HG03378 (cell line): ENCODE measurements at regions not wholly inside any gene's neighbourhood (a gene's known extent, or its start where the extent isn't known, plus 50 kb on each side); places are given as distances from the start of the nearest gene placed in this dataset.

Experiments used
- ATAC-seq: cut with Tn5 transposase; IDR thresholded peaks from one replicate; pipeline ENCODE4 v1.9.1; 2021; ENCODE audit warnings: mild to moderate bottlenecking, moderate library complexity; ENCODE audit not compliant: unreplicated experiment

DNA sequence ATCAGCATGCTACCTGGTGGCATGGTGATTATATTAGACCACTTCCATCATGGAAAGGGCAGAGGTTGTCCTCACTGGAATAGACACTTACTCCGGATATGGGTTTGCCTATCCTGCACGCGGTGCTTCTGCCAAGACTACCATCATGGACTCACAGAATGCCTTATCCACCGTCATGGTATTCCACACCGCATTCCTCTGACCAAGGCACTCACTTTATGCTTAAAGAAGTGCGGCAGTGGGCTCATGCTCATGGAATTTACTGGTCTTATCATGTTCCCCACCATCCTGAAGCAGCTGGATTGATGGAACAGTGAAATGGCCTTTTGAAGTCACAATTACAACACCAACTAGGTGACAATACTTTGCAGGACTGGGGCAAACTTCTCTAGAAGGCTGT, 109.2 kb upstream of the DRD2 start:
- no peak for ATAC-seq

DNA sequence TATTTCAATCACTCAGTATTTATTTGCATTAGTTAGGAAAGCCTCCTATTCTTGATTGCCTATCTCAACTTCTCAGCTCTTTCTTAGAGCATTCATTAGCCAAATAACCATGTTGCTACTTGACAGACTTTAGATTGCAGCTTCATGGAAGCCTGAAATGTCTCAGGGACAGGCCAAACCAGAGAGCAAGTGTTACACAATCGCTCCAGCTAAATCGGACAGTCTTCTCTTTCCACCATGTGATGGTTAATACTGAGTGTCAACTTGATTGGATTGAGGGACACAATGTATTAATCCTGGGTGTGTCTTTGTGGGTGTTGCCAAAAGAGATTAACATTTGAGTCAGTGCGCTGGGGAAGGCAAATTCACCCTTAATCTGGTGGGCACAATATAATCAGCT, 106.5 kb upstream of the DRD2 start:
- ATAC-seq: no peak

DNA sequence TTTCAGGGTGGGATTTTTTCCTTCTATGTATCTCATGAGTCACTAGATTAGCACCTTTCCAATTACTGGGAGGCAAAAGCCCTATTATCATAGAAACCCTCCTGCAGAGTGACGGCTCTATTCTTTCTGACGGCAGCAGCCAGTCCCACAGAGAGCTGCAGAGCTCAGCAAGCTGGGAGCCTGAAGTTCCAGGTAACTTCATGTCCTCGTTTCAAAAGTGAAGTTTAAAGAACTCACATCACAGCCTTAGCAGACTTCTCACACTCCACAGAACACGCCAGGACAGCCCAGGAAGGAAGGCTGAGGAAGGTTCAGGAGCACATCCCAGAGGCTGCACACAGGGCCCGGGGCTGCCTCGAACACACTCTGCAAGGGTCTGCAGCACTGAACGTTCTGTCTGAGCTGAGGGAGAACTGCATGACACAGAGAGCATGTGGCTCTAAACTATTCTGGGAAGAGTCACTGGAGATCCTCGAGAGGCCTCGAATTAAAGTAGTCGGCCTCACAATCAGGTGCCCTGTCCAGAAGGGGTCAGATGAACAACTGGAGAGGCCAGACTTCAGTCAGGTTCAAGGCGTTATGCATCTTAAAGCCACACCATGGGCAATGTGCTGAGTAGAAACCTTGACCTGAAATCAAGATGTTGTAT, 104.2 kb upstream of the DRD2 start:
- ATAC-seq: no peak

DNA sequence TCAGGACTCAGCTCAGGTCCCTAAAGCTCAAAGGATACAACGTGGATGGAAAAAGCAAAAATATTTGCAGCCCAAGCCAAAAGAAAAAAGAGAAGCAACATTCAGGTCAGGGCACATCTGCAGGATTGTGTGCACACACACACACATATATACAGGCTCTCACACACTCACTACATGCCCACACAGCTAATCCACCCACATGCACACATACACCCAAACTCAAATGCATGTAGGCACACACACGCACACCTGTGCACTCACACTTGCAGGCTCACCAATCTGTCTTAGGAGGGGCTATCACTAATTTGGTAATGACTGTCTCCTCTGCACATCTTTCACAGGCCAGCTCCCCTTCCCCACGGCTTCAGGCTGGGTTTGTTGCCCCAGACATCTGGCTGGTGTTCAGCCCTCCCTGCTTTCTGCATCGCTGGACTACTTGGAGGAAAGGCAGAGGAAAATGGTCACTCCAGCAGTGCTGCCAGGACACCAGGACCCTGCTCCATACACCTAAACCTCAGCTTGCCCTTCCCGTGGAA, 103.6 kb upstream of the DRD2 start:
- ATAC-seq: no peak

DNA sequence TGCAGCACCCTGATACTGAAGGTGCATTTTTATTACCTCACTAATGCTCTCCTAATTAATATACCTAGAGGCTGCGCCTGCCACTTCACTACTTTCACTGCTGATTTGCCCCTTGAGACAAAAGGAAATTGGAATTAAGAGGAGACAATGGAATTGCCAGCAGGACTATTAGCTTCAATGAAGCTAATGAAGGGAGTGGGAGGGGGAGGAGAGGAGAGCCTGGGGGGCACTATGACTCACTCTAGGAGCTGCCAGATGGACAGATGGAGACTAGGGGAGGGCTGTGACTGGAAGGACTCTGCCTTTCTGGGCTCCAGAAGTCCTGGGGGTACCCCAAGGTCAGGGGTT, 102.8 kb upstream of the DRD2 start:
- no peak for ATAC-seq

DNA sequence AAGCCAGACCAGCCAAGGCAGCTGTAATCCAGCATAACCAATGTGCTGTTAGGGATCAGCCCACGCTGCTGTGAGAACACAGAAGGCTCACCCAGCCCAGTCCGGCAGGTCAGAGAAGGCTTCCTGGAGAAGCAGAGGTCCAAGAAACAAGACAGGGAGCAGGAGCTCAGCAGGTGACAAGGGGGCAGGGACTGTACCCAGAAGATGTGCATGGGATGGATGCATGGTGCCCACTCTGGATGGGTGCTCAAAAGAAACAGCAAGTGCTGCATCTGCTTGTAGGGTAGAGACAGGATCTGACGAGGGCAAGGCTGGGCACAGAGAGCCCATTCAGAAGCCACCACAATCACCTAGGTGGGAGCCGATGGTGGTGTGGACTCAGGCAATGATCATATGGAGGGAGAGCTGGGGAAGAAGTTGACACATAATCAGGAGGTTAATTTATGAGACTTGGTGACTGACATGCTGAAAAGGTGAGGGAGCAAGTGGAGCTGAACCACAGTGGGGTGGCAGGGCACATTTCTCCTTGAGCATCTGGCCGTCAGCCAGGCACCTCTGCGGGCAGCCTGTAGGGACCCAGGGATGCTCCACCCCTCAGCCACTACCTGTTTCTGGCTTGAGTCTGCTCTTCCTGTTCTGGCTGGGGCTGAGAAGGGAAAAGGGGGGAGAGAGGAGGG, 102.3 kb upstream of the DRD2 start:
- no peak for ATAC-seq

DNA sequence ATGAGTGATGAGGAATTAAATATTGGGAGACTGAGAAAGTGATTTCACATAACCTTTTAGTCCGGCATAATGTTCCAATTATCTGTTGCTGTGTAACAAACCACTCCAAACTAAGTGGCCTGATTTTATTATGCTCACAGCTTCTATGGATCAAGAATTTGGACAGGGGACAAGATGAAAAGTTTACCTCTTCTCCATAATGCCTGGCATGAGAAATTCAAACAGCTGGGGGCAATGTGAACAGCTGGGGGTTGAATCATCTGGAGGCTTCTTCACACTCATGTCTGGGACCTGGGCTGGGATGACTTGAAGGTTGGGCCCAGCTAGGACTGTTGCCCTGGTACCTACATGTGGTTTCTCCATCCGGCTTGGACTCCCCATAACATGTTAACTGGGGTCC, 99.4 kb upstream of the DRD2 start:
- no peak for ATAC-seq

DNA sequence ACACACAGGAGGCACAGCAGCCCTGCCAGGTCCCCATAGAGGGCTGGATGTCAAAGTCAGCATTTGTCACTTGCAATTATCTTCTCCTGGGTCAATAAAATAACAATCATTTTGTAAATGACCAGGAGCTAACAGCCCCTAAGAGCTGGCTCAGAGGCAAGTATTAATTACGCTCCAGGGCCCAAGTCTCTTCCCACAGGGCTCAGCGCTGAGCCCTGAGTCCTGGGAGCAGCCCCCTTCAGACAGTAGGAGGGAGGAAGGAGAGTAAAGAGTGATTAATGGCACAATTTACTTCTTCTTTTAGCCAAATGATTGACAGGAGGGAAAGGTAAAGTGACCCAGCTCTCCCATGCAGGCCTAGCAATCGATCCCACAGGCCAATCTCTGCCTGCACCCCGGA, 99.0 kb upstream of the DRD2 start:
- ATAC-seq: no peak

DNA sequence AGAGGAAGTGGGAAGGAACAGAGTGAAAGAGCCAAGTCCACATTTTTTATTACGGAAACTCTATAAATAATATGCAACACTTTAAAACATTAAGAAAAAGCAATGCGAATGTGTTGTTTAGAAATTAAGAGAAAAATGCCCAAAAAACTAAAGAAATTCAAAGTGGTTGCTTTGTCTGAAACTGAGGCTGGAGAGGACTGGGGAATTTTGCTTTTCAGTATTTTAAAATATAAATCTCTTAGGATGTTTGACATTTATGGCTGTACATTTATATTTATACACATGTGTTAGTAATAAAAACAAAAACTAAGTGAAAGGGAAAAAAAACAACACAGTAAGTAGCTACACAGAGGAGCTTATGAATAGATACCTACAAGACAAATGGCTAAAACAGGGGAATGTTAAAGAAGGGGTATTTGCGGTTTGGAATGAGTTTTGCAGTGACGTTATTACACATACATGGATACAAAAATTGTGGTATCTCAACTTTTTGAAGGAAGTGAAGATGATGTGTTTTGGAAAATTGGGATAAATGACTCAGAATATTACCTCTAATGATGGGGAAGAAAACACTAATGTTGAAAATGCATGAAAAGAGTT, 97.0 kb upstream of the DRD2 start:
- no peak for ATAC-seq

DNA sequence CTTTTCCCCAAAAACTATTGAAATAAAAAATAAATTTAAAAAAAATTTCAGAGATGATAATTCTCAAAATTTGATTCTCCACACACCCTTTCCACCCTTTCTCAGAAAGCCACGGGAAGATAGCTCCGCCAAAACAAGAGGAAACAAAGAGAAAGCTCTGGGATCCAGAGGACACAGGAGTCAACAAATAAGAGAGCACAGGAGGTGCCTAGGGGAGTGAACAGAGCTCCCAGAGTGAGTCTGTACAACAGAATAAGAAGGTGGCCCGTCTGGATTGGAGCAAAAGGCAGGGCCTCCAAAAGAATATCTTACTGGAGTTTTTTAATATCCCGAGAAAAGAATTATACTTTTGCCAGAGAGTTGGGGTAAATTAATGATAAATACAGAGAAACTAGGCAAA, 96.3 kb upstream of the DRD2 start:
- no peak for ATAC-seq

DNA sequence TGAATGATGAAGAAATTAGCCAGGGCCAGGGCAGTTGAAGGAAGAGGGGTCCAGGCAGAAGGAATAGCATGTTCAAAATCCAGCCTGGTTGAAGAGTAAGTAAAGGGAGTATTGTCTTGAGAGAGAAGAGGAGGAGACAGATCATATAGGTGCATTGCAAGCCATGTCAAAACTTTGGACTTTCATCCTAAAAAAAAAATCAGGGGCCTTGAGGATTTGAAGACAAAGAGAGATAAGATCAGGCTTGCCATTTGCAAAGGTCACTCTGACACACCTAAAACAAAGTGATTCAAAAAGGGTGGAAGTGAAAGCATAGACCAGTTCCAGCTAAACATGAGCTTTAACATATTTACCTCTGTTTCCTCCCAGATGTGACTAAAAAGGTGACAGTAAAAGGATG, 95.7 kb upstream of the DRD2 start:
- no peak for ATAC-seq

DNA sequence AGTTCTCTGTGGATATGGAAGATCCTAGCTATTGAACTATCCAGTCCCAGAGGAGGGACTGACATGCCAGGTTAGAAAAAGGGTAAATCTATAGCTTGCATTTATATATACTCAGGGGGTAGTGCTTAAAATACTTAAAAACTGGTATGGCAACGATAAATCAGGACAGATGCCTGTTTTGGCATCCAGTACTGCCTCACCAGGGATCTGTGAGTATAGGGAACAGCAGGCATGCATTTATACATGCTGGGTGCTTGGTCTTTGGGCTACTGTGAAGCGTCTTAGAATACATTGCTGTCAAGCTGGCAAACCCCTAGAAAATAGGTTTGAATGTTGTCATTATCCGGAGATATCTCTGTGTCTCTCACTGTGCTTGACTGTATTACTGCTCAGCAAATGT, 94.2 kb upstream of the DRD2 start:
- no peak for ATAC-seq

DNA sequence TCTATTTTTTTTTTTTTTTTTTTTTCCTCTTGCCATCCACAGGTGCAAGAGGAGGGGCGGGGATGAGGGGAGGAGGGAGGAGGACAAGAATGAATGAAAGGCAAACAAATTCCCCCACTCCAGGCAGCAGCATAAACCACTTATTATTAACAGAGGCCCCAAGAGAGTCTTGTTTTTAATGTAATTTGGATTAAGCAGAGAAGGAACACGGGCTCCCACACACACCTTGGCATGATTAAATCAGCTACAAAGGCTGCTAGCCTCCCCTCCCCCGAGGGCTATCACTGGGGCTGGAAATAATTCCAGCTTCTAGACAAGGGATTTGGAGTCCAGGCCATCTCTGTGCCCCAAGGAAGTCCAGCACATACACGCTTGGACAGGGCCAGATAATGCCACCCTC, 93.4 kb upstream of the DRD2 start:
- ATAC-seq: no peak

DNA sequence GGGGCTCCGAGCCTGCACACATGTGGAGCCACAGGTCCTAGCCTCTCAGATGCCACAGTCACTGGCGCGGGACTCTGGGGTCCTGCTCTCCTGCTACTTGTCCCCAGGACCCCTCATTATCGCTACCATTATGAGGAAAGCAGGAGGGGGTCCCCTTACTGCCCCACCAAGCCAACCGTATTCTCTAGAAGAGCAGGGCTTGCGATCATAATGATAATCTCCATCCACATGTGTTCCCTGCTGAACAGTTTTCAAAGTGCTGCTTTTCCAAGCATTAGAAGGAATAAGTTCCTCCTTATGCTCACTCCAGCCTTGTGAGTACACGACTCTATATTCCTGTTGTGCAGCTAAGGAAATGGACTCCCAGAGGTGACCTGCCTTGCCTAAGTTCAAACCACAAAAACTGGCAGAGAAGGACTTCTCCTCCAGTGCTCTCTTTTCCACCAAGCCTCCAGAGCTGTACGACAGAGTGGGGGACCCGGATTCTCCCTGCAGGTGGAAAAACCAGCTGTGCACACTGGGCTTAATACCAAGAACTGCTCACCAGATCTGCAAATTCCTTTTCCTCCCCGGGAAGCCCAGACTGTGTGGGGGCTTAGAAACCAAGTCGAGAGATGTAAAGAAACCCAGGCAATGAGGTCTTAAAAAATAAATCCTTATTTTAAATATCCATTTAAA, 92.8 kb upstream of the DRD2 start:
- no peak for ATAC-seq

DNA sequence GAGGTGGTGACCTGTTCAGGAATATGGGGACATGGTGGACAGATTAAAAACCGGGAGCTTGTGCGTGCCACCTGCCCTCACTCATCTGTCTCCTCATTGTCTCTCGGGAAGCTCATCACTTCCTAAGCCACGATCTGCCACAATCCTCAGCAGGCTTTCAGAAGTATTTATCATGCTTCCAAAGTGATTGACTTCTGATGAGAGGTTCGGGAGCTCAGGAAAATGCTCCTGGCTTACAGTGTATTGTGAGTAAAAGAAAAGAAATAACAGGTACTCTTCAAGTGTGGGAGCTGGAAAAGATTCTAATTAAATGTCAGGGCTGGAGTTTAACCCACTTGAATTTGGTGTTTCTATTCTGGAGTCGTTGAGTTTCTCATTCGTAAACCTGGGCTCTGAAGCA, 91.9 kb upstream of the DRD2 start:
- ATAC-seq: no peak

DNA sequence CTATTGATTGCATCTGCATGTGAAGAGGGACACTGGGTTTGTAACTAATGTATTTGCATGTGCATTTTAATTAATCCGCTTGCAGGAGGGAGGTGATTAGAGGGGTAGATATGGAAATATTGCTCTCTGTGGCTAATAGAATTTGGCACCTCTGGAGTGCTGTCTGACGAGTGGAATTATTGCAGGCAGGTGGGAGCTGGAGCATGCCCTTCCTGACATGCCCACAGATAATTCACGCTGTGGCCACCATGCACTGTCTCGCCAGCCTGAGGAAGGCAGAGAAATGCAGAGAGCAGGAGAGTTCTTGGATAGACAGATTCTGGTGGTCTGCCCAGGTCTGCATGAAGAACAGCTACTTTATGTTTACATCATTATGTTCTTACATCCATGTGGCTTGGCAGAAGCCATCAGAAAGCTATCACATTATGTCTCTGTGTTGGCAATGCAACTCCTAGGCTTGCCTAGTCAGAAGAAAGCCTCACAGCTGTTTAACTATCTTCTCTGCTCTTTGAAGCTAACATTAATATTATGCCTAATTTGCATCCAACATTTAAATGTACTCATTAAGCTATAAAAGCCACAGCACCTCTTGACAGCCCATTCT, 89.4 kb upstream of the DRD2 start:
- ATAC-seq: no peak

DNA sequence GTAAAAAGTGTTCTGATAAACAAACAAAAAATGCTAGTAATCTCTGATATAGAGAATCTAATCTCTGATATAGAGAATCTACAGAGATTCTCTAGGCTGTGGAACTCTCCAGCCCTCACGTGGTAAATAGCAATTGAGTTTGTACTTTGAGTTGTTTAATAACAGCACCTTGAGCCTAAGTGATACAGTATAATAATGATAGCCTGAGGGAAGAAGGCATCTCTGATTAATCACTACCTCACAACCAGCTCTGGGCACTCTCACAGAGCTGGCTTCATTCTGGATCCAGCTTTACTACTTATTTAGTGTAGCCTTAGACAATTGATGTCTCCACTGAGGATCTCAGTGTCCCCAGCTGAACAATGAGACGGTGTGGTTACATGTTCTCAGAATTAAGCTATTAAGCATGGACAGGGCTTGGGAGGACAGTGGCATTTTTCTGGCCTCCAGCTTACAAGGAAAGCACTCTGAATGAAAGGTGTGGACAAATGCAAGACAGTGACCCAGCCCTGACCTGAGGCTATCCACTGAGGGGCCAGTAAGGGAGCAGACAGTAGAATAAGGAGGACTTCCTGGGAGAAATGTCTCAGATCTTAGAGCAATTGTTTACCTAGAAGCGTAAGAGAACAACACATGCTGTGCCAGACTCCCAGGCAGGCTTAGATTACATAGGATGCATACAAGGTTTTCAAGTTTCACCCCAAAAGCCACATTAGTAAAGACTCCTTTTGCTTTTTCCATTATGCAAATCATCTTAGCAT, 88.7 kb upstream of the DRD2 start:
- no peak for ATAC-seq

DNA sequence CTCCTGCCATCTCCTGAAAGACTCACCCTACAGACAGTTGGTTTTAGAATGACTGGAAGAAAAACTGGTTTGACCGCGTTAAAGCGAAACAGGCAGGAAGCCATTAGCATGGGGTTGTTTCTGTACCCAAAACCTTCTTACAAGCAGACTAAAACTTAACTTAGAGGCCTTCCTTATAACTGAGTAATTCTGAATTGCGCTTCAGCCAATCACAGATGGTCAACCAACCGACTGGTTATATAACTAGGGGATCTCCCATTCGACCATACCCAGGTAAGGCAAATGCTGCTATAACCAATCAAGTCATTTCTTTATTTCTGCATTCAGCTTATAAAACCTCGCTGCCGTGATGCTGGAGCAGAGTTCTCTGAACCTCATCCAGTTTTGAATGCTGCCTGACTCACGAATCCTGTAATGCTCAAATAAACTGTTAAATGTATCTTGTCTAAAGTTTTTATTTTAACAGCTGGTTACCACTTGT, 87.8 kb upstream of the DRD2 start:
- ATAC-seq: no peak

DNA sequence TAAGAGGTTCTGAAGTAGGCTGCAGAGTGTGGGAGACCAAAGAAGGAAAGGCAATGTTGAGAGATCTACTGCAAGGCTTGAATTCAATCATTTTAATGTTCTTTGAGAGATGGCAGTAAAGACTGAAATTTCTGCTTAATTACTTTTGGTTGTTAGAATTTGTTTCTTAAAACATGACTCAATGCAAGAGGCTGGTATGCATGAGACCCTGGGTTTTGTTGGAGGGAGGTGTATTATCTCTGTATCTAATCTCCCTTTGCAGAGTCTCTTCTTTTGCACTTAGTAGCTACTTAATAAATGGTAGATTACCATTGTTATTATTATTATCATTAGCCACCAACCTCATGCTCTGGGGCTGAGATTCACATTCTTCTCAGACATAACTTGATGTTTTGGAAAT, 87.4 kb upstream of the DRD2 start:
- ATAC-seq: no peak

DNA sequence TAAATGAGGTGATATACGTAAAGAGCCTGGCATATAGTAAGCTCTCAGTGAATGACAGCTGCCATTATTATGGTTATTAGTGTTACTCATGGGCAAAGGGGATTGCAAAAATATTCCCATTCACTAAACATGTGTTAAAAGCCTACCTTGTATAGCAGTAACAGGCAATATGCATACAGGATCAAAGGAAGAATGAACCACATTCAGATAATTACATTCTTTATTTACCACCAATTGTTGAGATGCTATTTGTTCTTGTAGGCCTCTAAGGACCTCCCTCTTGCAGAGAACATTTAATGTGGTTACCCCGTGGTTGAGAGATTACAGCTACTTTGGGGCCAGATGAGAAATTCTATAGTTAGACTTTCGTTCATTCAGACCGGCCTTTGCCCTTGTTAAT, 82.7 kb upstream of the DRD2 start:
- ATAC-seq: no peak

DNA sequence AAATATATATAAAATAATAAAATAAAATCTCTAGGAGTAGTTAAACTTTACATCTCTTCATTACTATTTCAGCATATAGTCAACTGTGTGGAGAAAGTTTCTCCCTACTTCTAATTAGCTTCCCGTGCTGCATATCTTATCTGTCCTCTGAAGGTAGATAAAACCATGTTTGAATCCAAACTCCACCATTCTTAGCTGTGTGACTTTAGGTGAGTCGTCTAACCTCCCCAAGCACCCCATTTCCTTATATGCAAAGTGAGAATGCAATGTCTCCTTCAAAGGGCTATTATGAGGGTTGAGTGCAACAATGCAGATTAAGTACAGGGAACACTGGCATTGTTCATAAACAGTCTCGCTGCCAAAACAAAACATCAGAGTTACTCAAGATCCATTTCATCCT, 80.8 kb upstream of the DRD2 start:
- no peak for ATAC-seq
